PC-3 (cell line): ENCODE measurements at regions not wholly inside any gene's neighbourhood (a gene's known extent, or its start where the extent isn't known, plus 50 kb on each side); places are given as distances from the start of the nearest gene placed in this dataset.

Source experiments
- EZH2 ChIP-seq: fragments of 300-600 bp; sonication (generic); IDR thresholded peaks from one replicate; pipeline ENCODE4 v1.6.1; 2017; ENCODE audit warnings: antibody characterized with exemption, mild to moderate bottlenecking, low read length; ENCODE audit not compliant: unreplicated experiment
- EZH2phosphoT487 ChIP-seq: fragments of 300-600 bp; sonication (generic); IDR thresholded peaks from 2 replicates; pipeline ENCODE4 v1.6.1; 2018; ENCODE audit warnings: mild to moderate bottlenecking, antibody characterized with exemption, low read length, borderline replicate concordance
- TF ChIP-seq, protein P1 (sequence below): fragments of 300-600 bp; sonication (generic); conservative IDR thresholded peaks from 2 replicates; pipeline ENCODE4 v1.5.1; 2017; ENCODE audit warnings: antibody characterized with exemption, low read depth, mild to moderate bottlenecking, low read length

DNA sequence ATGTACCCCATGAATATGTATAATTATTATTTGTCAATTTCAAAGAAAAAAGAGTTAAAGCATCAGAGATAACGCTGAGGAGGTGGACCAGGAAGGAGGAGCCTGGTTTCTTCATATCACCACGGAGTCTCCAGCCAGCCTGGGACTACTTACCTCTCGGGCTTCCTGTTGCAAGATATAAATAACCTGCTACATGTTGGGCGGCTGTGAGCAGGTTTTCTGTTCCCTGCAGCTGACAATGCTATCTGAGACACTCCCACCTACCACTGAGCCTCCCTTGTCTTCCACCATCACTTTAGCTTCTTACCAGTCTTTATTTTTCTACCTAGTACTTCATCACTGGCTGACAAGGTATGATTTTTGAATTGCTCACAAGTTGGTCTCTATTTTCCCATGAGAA, 102.7 kb upstream of the CPEB4 start:
- TF ChIP-seq, protein P1, sequence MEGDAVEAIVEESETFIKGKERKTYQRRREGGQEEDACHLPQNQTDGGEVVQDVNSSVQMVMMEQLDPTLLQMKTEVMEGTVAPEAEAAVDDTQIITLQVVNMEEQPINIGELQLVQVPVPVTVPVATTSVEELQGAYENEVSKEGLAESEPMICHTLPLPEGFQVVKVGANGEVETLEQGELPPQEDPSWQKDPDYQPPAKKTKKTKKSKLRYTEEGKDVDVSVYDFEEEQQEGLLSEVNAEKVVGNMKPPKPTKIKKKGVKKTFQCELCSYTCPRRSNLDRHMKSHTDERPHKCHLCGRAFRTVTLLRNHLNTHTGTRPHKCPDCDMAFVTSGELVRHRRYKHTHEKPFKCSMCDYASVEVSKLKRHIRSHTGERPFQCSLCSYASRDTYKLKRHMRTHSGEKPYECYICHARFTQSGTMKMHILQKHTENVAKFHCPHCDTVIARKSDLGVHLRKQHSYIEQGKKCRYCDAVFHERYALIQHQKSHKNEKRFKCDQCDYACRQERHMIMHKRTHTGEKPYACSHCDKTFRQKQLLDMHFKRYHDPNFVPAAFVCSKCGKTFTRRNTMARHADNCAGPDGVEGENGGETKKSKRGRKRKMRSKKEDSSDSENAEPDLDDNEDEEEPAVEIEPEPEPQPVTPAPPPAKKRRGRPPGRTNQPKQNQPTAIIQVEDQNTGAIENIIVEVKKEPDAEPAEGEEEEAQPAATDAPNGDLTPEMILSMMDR, result no peak
- no peak for TF ChIP-seq EZH2
- TF ChIP-seq EZH2phosphoT487, result no peak
